Posterior cingulate gyrus (tissue), 11 donors: ENCODE measurements at regions not wholly inside any gene's neighbourhood (a gene's known extent, or its start where the extent isn't known, plus 50 kb on each side); places are given as distances from the start of the nearest gene placed in this dataset.
"Not testable (repeated sequence)": the region's sequence is repeated elsewhere in the genome, so short reads cannot be mapped to it uniquely, and the experiment has no call there.

Source experiments
- DNase-seq, 10 donors: peaks; one replicate each; pipeline versions ENCODE4 v3.0.0 to v3.0.0-alpha.2; 2020 to 2021; ENCODE audit warnings: mixed read lengths in 3 of 10
- intact Hi-C: fragments of 100-400 bp; cut with DNase I; formaldehyde crosslinking; loops from one replicate; pipeline ENCODE4 v1.15.1; 2023

DNA sequence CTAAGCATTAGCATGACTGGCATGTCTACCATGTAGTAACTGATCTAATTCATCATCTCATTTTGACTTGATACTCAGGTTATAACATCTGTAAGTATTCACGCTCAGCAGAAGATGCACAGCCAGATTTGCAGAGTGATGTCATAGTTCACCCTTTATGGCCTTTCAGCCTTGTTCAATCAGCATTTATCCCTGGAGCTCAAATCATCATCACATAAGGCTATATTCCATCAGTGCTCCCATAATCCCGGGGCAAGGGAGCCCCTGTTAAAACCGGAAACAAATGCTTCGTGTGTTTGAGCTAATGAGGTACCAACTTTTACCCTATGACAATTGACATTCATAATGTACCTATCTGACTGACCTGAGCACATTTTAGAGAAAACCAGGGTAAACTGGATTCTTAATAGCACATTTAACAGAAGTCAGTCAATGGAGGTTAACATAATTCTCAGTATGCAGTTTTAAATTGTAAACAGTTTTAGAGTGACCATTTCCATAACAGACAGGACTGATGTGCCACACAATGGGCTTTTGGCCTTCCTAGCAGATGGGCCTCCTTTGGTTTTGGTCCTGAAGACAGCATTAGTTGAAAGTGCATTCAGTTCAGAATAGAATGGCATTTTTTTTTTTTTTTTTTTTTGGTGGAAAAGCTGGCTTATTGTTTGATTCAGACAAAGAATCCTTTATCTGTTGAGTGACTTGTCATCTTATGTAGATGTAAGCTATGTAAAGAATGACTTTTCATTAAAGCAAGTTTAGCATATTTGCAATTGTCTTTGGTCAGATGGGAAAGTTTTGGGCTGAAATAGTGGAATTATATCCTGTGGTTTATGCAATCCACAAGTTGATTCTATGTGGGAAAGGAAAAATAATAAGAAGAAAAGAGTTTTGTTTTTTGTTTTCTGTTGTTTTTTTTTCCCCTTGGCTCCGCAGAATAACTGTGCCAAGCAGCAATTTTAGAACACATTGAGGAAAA, 866.0 kb upstream of the ACVR2A start:
- DNase-seq, result no peak
- intact Hi-C loops, result no loop called here

DNA sequence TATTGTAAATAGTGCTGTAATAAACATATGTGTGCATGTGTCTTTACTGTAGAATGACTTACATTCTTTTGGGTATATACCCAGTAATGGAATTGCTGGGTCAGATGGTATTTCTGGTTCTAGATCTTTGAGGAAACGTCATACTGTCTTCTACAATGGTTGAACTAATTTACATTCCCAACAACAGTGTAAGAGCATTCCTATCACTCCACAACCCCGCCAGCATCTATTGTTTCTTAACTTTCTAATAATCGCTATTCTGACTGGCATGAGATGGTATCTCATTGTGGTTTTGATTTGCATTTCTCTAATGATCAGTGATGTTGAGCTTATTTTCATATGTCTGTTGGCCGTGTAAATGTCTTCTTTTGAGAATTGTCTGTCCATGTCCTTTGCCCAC, 873.8 kb upstream of the ACVR2A start:
- intact Hi-C loops, DNase-seq: not testable (repeated sequence)

DNA sequence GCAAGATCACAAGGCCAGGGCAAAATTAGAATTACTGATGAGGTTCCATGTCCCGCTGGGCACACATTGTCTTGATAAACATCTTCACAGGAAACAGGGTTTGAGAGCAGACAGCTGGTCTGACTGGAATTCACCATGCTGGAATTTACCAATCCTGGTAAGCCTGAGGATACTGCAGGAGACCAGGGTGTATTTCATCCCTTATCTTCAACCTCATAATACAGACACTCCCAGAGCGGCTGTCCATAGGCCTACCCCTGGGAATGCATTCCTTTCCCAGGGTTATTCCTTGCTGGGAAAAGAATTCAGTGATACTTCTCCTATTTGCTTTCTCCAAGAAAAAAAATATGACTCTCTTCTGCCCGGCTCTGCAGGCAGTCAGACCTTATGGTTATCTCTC, 875.1 kb upstream of the ACVR2A start:
- not testable (repeated sequence) for DNase-seq

GRCh38 chr2:146964494-146964893, 880.3 kb upstream of the ACVR2A start:
- intact Hi-C loops, result no loop called here

More for the DNA sequence above, 875.1 kb upstream of the ACVR2A start:
- intact Hi-C loops, result not testable (repeated sequence)

GRCh38 chr2:146954544-146954943, 890.3 kb upstream of the ACVR2A start:
- peak in 2 of 10 donors; percentile 50 to 63 for DNase-seq
- intact Hi-C loops, result no loop called here

More at GRCh38 chr2:146964494-146964893, 880.3 kb upstream of the ACVR2A start:
- no peak for DNase-seq

- intact Hi-C loops, result no loop called here
- DNase-seq, result no peak
Measured at GRCh38 chr2:146952696-146953095, 892.1 kb upstream of the ACVR2A start.

DNA sequence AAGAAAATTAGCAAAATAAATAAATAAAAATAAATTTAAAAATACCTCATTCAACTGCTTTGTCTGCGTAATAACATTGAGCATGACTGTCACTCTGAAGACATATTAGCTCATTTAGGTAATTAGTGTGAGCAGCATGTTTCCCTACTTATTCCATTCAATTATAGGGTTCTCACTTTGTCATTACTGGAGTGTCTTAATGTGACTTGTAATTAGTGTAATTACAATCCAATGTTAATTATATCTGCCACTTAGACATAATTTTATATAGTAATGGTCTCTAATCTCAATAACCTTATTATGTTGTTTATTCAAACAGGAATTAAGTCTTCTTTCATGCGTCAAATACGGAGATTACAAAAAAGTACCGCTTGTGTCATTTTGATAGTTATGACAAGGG, 893.9 kb upstream of the ACVR2A start:
- intact Hi-C loops, result no loop called here
- DNase-seq, result no peak

DNA sequence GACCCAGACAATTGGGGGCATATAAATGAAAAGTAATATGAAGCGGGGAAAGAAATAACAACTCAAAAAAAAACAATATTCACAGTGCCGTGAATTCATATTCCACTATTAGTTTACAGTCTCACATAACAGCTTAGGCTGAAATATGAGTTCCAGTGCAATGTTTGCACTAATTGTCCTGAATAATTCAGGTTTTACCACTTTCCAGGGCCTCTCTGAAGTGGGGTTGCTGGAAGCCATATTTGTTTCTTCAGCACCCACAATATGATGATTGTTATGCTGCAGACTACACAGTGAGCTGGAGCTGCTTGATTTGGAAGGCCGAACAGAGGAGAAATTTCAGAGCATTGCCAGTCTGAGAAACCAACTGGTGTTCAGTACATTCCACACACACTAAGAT, 894.5 kb upstream of the ACVR2A start:
- no peak for DNase-seq
- intact Hi-C loops, result no loop called here

DNA sequence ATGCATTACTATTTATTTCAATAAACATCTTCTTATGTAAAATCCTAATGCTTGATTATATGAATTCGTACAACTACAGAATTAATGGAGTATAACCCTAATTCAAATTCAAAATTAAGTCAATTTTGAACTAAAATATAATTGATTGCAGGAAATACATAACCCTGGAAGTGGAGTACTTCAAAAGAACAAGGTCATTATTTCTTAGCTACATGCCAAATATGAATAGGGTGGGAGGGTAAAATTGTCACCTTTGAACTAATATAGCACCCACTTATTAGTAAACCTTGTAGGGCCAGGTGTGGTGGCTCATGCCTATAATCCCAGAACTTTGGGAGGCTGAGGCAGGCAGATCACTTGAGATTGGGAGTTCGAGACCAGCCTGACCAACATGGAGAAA, 895.4 kb upstream of the ACVR2A start:
- intact Hi-C loops, result no loop called here
- DNase-seq, result no peak

DNA sequence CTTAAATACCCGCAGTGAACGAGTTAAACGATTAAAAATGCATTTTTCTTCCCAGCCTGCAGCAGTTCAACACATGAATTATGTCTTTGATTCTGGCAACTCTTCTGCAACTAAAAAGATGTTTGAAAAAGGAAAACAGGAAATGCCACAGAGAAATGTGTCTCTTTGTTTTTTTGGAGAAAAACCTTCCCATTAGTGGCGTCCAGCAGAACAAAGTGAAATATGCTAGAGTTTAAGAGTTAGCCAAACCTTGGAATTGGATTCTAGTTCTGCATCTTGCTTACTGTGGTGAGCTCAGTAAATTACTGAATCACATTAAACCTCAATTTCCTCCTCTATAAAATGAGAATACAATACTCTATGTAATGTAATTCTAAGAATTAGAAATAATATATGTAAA, 900.2 kb upstream of the ACVR2A start:
- no peak for DNase-seq
- intact Hi-C loops, result no loop called here

GRCh38 chr2:146939991-146940685, 904.7 kb upstream of the ACVR2A start:
- intact Hi-C loops, result no loop called here

DNA sequence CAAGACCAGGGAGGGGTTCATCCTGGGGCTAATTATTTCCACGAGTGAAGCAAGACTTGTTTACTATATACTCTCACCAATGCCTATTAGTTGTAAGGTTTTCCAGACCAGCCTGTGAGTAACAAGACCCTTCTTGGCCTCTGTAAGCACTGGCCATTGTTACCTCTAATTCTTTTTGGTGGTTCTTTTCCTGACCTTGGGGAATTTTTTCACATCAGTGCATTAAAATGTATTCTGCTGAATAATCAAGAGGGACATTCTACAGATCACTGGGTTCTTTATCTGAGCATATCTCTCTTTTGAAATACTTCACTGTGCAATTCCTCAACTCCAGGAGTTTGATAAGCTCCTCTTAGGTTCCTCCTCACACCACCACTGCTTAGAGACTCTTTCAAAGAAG, 909.9 kb upstream of the ACVR2A start:
- DNase-seq, result no peak
- intact Hi-C loops, result no loop called here

More at GRCh38 chr2:146939991-146940685, 904.7 kb upstream of the ACVR2A start:
- DNase-seq, result no peak

- DNase-seq, result no peak
- intact Hi-C loops, result no loop called here
Measured at GRCh38 chr2:146931109-146931508, 913.7 kb upstream of the ACVR2A start.

DNA sequence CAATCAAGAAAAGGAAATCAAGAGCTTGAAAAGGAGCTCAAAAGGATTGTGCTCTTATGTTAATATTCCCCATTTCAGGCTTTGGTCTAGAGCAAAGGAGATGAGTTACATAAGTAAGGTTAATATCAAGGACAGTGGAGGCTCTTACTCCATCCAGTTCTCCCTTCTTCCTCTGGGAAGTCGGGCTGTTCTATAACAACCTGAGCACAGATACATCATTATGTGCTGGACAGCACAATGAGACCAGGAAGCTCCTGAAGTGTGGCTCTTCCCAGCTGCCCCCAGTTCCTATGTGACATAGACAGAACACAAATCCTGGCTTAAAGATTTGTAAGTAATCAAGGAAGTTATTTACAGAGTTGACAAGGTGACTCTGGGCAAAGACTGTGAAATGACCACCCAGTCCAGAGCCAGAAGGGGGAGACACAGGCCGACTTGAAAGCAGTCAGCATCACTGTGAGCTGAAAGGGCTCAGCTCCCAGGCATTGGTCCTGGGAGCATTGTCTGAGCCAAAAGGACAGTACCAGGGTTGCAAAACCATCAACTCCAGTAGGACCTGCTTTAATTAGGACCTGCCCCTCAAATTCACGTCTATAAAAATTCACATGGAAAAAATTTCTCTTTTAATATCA, 917.6 kb upstream of the ACVR2A start:
- DNase-seq, result peak; percentile 10 to 90 (median 59)

GRCh38 chr2:146918280-146918679, 926.5 kb upstream of the ACVR2A start:
- intact Hi-C loops, result no loop called here
- no peak for DNase-seq

More for the DNA sequence above, 917.6 kb upstream of the ACVR2A start:
- intact Hi-C loops, result loop anchor here (2.0 kb wide), 1 partner anchor 984 kb away; no protein-coding TSS in a partner anchor

- intact Hi-C loops, result no loop called here
Measured at GRCh38 chr2:146917431-146918042, 927.3 kb upstream of the ACVR2A start.

GRCh38 chr2:146916914-146917313, 927.9 kb upstream of the ACVR2A start:
- DNase-seq, result no peak
- intact Hi-C loops, result no loop called here

More at GRCh38 chr2:146917431-146918042, 927.3 kb upstream of the ACVR2A start:
- DNase-seq, result no peak

- intact Hi-C loops, result no loop called here
- no peak for DNase-seq
Measured at GRCh38 chr2:146913476-146913875, 931.4 kb upstream of the ACVR2A start.

GRCh38 chr2:146912536-146912935, 932.3 kb upstream of the ACVR2A start:
- intact Hi-C loops, result no loop called here

GRCh38 chr2:146908776-146909175, 936.1 kb upstream of the ACVR2A start:
- intact Hi-C loops, result no loop called here
- DNase-seq, result peak in 1 of 10 donors; percentile 67

More at GRCh38 chr2:146912536-146912935, 932.3 kb upstream of the ACVR2A start:
- no peak for DNase-seq
